ENCODE measurements at regions not wholly inside any gene's neighbourhood (a gene's known extent, or its start where the extent isn't known, plus 50 kb on each side); places are given as distances from the start of the nearest gene placed in this dataset.

- TF ChIP-seq POLR2A (IDR thresholded peaks at IDR 0.05) (no peak), CTCF (IDR thresholded peaks at IDR 0.05 in 8 of 11, conservative IDR thresholded peaks at IDR 0.05 in 3 of 11) (no peak), POLR2AphosphoS5 (IDR thresholded peaks at IDR 0.05) (no peak)
These were observed 586.4 kb downstream of the AACS start for GRCh38 chr12:125651625-125652024.
